Thyroid gland (tissue), 4 donors: ENCODE measurements at regions not wholly inside any gene's neighbourhood (a gene's known extent, or its start where the extent isn't known, plus 50 kb on each side); places are given as distances from the start of the nearest gene placed in this dataset.

Experiments used
- POLR2A ChIP-seq, 2 donors: fragments of 450-650 bp; IDR thresholded peaks; one replicate each; pipeline ENCODE4 v1.6.1; 2017; ENCODE audit warnings: antibody characterized with exemption in 2 of 2, mild to moderate bottlenecking in 2 of 2, moderate library complexity in 1 of 2
- TF ChIP-seq, protein P1 (sequence below), 6 experiments: fragments of 200-600 bp in 3 of 6; fragments of 450-650 bp in 3 of 6; sonication (generic) in 3 of 6; IDR thresholded peaks; one replicate each; pipeline ENCODE4 v1.5.1; 2016 to 2019; ENCODE audit warnings: antibody characterized with exemption in 6 of 6, mild to moderate bottlenecking in 2 of 6, inconsistent platforms in 1 of 6, moderate library complexity in 1 of 6

DNA sequence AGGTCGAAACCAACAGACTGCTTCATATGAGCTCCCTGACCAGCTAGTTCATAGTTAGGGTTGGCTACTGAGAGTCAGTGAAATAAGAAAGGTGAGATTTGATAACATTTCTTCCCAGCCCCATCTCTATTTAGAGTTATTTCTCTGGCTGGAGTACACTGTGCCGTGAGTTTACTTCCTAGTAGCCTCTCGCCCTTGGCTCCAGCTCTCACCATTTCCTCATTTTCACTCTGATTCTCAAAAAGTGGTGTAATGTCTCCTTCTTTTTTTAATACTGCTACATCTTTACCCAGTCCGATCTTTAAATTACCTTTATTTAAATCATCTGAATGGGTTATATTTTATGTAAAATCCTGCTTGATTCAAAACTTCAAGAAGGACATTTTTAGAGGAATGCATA, 100.4 kb upstream of the FAM174A start:
- TF ChIP-seq, protein P1, sequence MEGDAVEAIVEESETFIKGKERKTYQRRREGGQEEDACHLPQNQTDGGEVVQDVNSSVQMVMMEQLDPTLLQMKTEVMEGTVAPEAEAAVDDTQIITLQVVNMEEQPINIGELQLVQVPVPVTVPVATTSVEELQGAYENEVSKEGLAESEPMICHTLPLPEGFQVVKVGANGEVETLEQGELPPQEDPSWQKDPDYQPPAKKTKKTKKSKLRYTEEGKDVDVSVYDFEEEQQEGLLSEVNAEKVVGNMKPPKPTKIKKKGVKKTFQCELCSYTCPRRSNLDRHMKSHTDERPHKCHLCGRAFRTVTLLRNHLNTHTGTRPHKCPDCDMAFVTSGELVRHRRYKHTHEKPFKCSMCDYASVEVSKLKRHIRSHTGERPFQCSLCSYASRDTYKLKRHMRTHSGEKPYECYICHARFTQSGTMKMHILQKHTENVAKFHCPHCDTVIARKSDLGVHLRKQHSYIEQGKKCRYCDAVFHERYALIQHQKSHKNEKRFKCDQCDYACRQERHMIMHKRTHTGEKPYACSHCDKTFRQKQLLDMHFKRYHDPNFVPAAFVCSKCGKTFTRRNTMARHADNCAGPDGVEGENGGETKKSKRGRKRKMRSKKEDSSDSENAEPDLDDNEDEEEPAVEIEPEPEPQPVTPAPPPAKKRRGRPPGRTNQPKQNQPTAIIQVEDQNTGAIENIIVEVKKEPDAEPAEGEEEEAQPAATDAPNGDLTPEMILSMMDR (IDR thresholded peaks at IDR 0.05) = no peak
- no peak for TF ChIP-seq POLR2A (IDR thresholded peaks at IDR 0.05)
